ENCODE measurements at regions not wholly inside any gene's neighbourhood (a gene's known extent, or its start where the extent isn't known, plus 50 kb on each side); places are given as distances from the start of the nearest gene placed in this dataset.
"Not testable (repeated sequence)": the region's sequence is repeated elsewhere in the genome, so short reads cannot be mapped to it uniquely, and the experiment has no call there.

DNA sequence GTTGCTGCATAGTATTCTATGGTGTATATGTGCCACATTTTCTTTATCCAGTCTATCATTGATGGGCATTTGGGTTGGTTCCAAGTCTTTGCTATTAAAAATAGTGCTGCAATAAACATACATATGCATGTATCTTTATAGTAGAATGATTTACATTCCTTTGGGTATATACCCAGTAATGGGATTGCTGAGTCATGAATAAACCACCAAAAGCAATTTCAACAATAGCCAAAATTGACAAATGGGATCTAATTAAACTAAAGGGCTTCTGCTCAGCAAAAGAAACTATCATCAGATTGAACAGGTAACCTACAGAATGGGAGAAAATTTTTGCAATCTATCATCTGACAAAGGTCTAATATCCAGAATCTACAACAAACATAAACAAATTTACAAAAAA, 101.4 kb upstream of the FAM47B start:
- not testable (repeated sequence) for H3K9me3 ChIP-seq (replicated peaks); H3K36me3 ChIP-seq; H3K4me1 ChIP-seq; H3K27me3 ChIP-seq; H3K4me3 ChIP-seq; H3K27ac ChIP-seq; DNase-seq

DNA sequence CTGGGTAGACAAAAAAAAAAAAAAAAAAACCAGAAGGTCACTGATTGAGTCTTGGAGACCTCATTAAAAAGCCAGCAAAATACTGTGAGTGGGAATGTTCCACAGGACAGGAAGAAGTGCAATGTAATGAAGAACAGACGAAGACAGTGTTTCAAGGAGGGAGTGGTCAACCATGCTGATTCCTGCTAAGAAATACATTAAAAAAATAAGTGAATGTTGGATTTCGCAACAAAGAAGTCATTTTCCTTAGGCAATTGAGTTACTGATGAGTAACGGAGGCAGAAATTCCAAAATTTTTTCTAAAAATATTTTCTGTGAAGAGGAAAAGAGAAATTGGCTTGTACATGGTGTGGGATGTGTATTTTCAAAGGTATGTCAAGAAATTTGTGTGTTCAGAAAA, 94.3 kb upstream of the FAM47B start:
- Histone ChIP-seq H3K27me3 (no peaks in the 10 kb centered on the region), H3K9me3 (replicated peaks) (no peaks in the 10 kb centered on the region), H3K36me3 (no peaks in the 10 kb centered on the region), H3K4me1 (no peaks in the 10 kb centered on the region), H3K27ac (no peak overlapping the region), H3K4me3 (no peak overlapping the region)
- DNase-seq: no peak

DNA sequence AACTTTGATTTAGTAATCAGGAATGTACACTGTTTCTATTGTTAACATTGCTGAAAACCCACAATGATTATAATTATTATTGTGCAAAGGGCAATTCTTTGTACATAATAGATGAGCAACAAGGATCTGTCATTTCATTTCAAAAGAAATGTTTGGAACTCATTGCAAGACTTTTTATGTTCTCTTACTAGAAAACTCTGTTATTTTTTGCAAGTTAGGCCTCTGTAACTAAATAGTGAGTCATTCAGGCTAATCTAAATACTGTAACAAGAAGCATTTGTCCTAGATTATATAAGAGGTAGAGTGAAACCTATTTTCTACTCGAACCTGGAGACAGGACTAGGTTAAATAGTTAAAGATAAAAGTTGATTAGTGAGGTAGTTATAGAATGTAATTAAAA, 93.2 kb upstream of the FAM47B start:
- DNase-seq: no peak
- H3K27me3 ChIP-seq: no peaks in the 10 kb centered on the region
- no peak overlapping the region for H3K4me3 ChIP-seq
- no peaks in the 10 kb centered on the region for H3K4me1 ChIP-seq
- H3K9me3 ChIP-seq (replicated peaks): no peaks in the 10 kb centered on the region
- no peak overlapping the region for H3K27ac ChIP-seq
- H3K36me3 ChIP-seq: no peaks in the 10 kb centered on the region

DNA sequence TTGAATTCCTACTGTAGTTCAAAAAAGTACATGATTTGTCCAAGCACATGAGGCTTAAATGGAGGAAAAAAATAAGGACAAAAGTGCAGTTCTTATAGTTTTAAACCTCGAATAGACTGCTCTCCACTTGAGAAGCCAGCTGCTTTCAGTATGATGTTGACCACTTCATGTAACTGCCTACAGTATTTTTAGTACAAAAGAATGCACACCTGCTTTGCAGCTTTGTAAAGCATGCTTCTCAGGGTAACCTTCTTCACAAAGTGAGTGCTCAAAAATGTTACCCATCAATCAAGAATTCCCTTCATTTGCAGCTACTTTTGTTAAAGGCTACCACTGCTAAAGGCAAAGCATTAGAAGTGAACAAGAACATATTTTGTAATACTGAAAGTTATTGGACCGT, 83.4 kb upstream of the FAM47B start:
- Histone ChIP-seq H3K27me3 (no peaks in the 10 kb centered on the region), H3K4me3 (no peak overlapping the region), H3K36me3 (no peaks in the 10 kb centered on the region), H3K9me3 (replicated peaks) (no peaks in the 10 kb centered on the region), H3K27ac (no peak overlapping the region), H3K4me1 (no peaks in the 10 kb centered on the region)
- no peak for DNase-seq

DNA sequence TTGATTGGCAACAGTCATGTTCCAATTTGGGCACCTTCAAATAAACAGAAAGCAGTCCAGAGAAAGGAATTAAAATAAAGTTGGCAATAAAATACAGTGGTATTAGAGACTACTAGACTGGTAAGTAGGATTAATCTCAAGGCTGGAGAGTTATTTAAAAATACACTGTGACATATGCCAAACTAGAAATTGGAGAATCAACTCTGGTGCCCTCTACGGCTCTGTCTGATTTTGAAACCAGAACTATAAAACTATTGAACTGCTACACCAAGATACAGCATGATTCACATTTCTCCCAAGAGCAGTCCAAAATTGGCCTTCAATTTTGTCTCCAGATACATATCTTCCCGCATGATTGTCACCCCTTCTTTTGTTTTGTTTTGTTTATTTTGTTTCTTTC, 78.7 kb upstream of the FAM47B start:
- Histone ChIP-seq H3K27me3 (no peaks in the 10 kb centered on the region), H3K4me1 (no peaks in the 10 kb centered on the region), H3K36me3 (no peaks in the 10 kb centered on the region), H3K9me3 (replicated peaks) (no peaks in the 10 kb centered on the region), H3K27ac (no peak overlapping the region), H3K4me3 (no peak overlapping the region)
- no peak for DNase-seq

DNA sequence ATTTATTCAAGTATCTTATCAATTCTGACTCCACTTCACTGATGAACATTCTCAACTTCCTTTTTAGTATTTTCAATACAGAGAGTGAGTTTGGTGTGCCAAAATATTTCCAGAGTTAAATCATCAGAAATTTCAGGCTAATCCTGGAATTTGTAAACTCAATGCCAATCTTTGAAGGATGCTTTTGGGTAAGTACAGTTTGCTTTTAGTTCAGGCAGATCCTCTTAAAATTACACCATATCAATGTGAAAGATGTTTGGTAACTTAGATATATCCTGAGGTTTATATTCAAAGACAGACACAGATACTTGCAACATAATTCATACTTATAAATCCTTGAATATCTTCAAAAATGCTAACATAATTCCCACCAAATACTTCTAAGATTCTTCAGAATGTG, 76.0 kb upstream of the FAM47B start:
- Histone ChIP-seq H3K27me3 (no peaks in the 10 kb centered on the region), H3K4me1 (no peaks in the 10 kb centered on the region), H3K9me3 (replicated peaks) (no peaks in the 10 kb centered on the region), H3K4me3 (no peak overlapping the region), H3K36me3 (no peaks in the 10 kb centered on the region), H3K27ac (no peak overlapping the region)
- DNase-seq: no peak

DNA sequence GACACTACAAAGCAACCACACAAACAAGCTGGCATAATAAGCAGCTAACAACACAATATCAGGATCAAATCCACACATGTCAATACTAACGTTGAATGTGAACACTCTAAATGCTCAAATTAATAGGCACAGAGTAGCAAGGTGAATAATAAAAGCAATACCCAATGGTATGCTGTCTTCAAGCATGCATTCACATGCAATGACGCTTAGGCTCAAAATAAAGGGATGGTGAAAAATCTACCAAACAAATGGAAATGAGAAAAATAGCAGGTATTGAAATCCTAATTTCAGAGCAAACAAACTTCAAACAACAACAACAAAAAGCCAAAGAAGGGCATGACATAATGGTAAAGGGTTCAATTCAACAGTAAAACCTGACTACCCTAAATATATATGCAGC, 74.0 kb upstream of the FAM47B start:
- no peak overlapping the region for H3K4me3 ChIP-seq
- no peaks in the 10 kb centered on the region for H3K9me3 ChIP-seq (replicated peaks)
- no peaks in the 10 kb centered on the region for H3K27me3 ChIP-seq
- no peak for DNase-seq
- no peak overlapping the region for H3K27ac ChIP-seq
- no peaks in the 10 kb centered on the region for H3K4me1 ChIP-seq
- no peaks in the 10 kb centered on the region for H3K36me3 ChIP-seq

DNA sequence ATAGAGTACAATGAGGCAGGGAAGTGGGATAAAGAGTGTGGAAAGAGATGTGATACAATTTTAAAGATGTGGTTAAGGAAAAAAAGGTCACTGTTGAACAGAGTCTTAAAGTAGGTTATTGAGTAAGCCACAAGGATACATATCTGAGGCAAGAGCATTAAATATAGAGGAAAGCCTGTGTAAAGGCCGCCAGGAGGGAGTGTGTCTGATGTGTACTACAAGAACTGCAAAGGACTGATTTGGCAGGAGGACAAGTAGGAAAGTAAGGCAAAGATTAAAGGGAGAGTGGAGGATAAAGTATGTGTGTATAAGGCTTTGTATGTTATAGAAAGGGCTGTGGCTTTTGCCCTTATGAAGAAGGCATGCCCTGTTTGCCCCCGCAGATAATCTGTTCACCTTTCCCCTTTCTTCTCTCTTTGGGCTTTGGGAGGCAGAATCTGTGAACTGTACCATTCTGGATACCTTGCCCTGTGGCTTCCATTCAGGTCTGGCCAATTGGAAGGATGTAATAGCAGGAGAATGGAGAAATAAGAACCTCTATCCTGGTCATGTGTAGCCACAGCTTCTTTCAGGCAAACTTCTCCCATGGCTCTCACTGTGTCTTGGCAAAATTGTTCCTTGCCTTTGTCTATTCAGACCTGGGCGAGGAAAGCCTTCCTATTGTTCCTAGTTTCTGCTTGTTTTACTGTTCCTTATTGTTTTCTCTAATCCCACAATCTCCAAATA, 68.9 kb upstream of the FAM47B start:
- no peaks in the 10 kb centered on the region for H3K9me3 ChIP-seq (replicated peaks)
- H3K27ac ChIP-seq: peak overlapping the region; percentile 99
- no peak for DNase-seq
- peaks cover 38% of the 10 kb centered on the region for H3K4me1 ChIP-seq
- H3K36me3 ChIP-seq: no peaks in the 10 kb centered on the region
- no peak overlapping the region for H3K4me3 ChIP-seq
- no peaks in the 10 kb centered on the region for H3K27me3 ChIP-seq

DNA sequence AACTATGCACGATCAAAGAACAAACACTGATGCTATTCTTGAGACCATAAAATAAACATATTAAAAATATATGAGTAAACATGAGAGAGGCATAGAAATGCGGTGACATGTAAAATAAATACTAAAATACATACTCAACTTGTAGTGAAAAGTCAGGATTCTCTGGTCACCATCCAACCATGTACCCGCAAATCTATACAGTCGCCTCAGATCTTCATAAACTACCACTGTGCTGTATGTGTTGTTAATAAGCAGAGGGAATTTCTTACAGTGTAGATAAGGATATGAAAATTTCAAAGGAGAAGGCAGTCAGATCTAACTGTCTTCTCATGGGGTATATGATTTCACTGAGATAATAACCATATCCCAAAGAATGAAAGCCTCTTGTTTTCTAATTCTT, 67.8 kb upstream of the FAM47B start:
- Histone ChIP-seq H3K27me3 (no peaks in the 10 kb centered on the region), H3K4me3 (peak overlapping the region; percentile 22), H3K4me1 (peaks cover 46% of the 10 kb centered on the region), H3K27ac (peak overlapping the region; percentile 99), H3K9me3 (replicated peaks) (no peaks in the 10 kb centered on the region), H3K36me3 (no peaks in the 10 kb centered on the region)
- DNase-seq: no peak

DNA sequence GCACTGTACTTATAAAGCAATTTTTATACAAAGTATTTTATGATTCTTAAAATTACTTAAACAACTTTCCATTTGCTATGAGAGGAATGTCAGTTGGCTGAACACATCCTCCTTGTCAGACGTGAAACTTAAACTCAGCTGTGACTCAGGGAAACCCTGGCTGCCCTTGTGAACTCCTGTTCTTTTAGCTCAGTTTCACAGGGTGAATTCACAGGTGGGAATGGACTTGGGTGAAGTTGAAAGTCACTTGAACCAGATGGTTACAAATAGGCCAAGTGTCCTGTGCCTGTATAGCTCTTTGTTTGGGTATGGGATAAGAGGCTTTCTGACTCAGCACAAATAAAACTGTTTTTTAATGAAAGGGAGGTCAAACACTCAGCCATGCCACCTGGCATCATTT, 67.4 kb upstream of the FAM47B start:
- Histone ChIP-seq H3K27me3 (no peaks in the 10 kb centered on the region), H3K9me3 (replicated peaks) (no peaks in the 10 kb centered on the region), H3K27ac (peak overlapping the region; percentile 99), H3K4me3 (no peak overlapping the region), H3K4me1 (peaks cover 48% of the 10 kb centered on the region), H3K36me3 (no peaks in the 10 kb centered on the region)
- DNase-seq: peak; percentile 56 to 79

DNA sequence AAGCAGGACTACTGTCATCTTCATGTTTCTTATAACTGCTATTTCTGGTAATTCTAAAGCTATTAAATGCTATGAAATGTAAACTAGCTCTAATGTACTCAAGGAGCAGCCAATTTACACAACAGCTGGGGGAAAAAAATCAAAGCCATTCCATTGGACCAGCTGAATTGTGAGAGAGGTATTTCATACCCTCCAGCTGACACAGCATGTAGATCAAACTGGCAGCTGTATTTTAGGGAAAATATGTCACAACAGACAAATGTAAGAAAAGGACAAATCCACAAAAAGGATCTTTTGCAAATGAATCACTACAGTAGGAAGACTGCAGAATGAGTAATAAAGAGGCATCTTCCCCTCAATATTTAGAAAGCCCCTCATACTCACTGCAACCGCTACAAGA, 65.2 kb upstream of the FAM47B start:
- no peaks in the 10 kb centered on the region for H3K27me3 ChIP-seq
- no peaks in the 10 kb centered on the region for H3K36me3 ChIP-seq
- peaks cover 59% of the 10 kb centered on the region for H3K4me1 ChIP-seq
- no peaks in the 10 kb centered on the region for H3K9me3 ChIP-seq (replicated peaks)
- H3K27ac ChIP-seq: peak overlapping the region; percentile 99
- H3K4me3 ChIP-seq: no peak overlapping the region
- peak; percentile 21 to 64 for DNase-seq

DNA sequence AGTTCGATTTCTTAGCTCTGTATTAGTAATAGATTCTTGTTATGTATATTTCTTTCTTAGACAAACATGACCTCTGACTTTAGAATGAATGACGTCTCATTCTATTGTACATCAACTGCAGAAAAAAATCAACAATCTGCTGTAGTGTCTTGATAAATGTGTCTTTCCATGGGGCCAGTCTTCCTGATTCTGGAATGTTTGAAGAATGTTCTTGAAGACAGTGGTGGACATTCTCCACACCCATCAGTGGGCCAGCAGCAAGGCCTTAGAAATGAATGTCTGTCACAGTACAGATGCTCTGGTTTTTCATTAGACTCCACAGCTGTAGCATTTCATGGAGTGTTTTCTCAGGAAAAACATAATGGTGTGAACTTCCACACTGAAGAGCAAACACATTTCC, 63.2 kb upstream of the FAM47B start:
- peak in 1 of 2 experiments; percentile 39 for DNase-seq
- Histone ChIP-seq H3K4me3 (no peak overlapping the region), H3K9me3 (replicated peaks) (no peaks in the 10 kb centered on the region), H3K27me3 (no peaks in the 10 kb centered on the region), H3K27ac (peak overlapping the region; percentile 99), H3K36me3 (no peaks in the 10 kb centered on the region), H3K4me1 (peaks cover 69% of the 10 kb centered on the region)

DNA sequence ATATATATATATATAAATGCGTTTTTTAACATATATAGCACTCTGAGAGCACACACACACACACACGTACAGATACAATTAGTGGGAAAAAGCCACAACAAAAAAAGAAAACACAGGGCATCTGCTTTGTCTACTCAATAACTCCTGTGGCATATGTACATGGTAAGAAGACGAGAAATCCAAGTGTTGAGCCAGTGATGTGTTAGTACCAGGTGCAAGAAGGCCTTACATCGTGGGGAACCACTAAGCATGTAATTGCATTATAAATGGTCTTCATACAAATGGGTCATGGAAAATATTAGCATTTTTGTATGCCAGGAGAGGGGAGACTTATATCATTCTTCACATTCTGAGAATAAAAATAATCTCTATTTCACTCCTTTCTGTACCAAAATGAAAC, 62.7 kb upstream of the FAM47B start:
- H3K4me1 ChIP-seq: peaks cover 66% of the 10 kb centered on the region
- no peak overlapping the region for H3K4me3 ChIP-seq
- H3K9me3 ChIP-seq (replicated peaks): no peaks in the 10 kb centered on the region
- H3K27me3 ChIP-seq: no peaks in the 10 kb centered on the region
- peak; percentile 62 to 85 for DNase-seq
- H3K36me3 ChIP-seq: no peaks in the 10 kb centered on the region
- H3K27ac ChIP-seq: peak overlapping the region; percentile 99

DNA sequence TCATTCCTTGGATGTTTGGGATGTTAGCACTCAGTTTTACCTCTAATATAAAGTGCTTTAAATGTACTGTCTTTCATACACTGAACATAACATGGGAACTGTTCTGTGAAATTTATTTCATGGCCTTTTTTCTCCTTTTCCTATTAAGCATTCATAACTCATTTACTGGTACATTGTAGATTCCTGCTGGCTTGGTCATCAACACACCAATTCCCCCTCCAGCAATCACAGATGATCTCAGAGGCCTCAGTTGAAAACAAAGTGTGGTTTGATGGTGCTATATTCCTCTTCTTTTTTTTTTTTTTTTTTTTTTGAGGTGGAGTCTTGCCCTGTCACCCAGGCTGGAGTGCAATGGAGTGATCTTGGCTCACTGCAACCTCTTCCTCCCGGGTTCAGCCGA, 61.9 kb upstream of the FAM47B start:
- Histone ChIP-seq H3K4me1 (peaks cover 65% of the 10 kb centered on the region), H3K9me3 (replicated peaks) (no peaks in the 10 kb centered on the region), H3K27me3 (no peaks in the 10 kb centered on the region), H3K4me3 (no peak overlapping the region), H3K36me3 (no peaks in the 10 kb centered on the region), H3K27ac (peak overlapping the region; percentile 99)
- peak; percentile 42 to 66 for DNase-seq

DNA sequence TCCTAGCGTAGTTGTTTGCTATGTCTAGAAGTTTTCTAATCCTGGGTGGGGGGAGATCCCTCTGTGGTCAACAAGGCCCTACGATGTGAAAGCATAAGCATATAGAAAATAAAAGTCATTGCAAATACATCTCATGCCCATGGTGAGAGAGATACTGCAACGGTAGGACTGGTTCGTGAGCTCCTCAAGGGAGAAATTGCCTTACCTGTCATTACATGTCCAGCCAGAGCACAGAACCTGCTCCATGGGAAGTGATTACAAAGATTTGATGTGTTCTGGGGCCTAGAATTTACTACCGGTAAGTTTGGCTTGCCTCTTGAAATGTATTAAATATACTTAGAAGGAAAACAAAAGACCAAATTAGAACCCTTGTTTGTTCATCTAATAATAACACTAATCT, 60.9 kb upstream of the FAM47B start:
- Histone ChIP-seq H3K27me3 (no peaks in the 10 kb centered on the region), H3K4me1 (peaks cover 61% of the 10 kb centered on the region), H3K4me3 (no peak overlapping the region), H3K27ac (peak overlapping the region; percentile 99), H3K9me3 (replicated peaks) (no peaks in the 10 kb centered on the region), H3K36me3 (no peaks in the 10 kb centered on the region)
- no peak for DNase-seq

DNA sequence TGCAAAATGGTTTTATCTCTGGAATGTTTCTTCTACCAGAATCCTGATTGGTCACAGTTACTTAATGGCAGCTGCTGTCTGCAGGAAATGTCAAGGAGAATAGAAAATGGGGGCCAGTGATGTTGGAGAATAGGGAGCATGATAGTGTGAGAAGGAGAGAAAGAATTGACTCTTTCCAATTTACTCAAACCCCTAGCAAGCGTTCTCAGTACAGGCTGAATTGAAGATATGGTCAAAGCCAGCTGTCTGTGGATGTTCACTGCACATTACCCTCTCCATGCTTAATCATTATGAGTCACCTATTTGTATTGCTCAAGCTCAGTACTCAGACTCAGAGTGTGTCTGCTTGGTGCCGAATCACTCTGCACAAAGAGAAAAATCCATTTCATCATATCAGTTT, 57.8 kb upstream of the FAM47B start:
- Histone ChIP-seq H3K4me3 (no peak overlapping the region), H3K36me3 (no peaks in the 10 kb centered on the region), H3K4me1 (peaks cover 41% of the 10 kb centered on the region), H3K27ac (peak overlapping the region; percentile 98), H3K9me3 (replicated peaks) (no peaks in the 10 kb centered on the region), H3K27me3 (no peaks in the 10 kb centered on the region)
- peak; percentile 56 to 83 for DNase-seq

Data from SJCRH30 (cell line).